ENCODE measurements at regions not wholly inside any gene's neighbourhood (a gene's known extent, or its start where the extent isn't known, plus 50 kb on each side); places are given as distances from the start of the nearest gene placed in this dataset.
A peak's percentile ranks its signal among the peaks of the same experiment; 100 is the strongest.

- Histone ChIP-seq H3K79me2 (ENCODE audit: low read length) (no peaks in the 10 kb centered on the region), H3K36me3 (replicated peaks; ENCODE audit: low read depth, low read length) (no peaks in the 10 kb centered on the region), H3K4me1 (ENCODE audit: low read length) (peaks cover 10% of the 10 kb centered on the region), H4K20me1 (ENCODE audit: insufficient read depth, low read length) (no peaks in the 10 kb centered on the region), H3K27ac (ENCODE audit: low read length) (no peak overlapping the region), H2AFZ (ENCODE audit: low read depth, low read length) (no peak overlapping the region), H3K9ac (ENCODE audit: low read length) (no peak overlapping the region), H3K4me2 (ENCODE audit: low read length) (peak overlapping the region; percentile 11), H3K9me3 (ENCODE audit: insufficient read depth, low read length) (peaks cover 6% of the 10 kb centered on the region; the same call in 1 of the 2 replicates), H3K4me3 (ENCODE audit: low read length) (no peak overlapping the region), H3K27me3 (ENCODE audit: low read depth, low read length) (no peaks in the 10 kb centered on the region)
- TF ChIP-seq CTCF (IDR thresholded peaks at IDR 0.05; ENCODE audit: low read depth, low read length) (no peak), EZH2phosphoT487 (IDR thresholded peaks at IDR 0.05; ENCODE audit: low read depth) (no peak)
These were observed 170.8 kb downstream of the PMAIP1 start for GRCh38 chr18:60070631-60071030.

GRCh38 chr18:60069145-60069544, 169.3 kb downstream of the PMAIP1 start:
- Histone ChIP-seq H3K27me3 (ENCODE audit: low read depth, low read length) (no peaks in the 10 kb centered on the region), H3K4me2 (ENCODE audit: low read length) (no peak overlapping the region), H3K36me3 (replicated peaks; ENCODE audit: low read depth, low read length) (no peaks in the 10 kb centered on the region), H3K9me3 (ENCODE audit: insufficient read depth, low read length) (peaks cover 6% of the 10 kb centered on the region; the same call in 1 of the 2 replicates), H3K4me1 (ENCODE audit: low read length) (peaks cover 10% of the 10 kb centered on the region), H4K20me1 (ENCODE audit: insufficient read depth, low read length) (no peaks in the 10 kb centered on the region), H3K27ac (ENCODE audit: low read length) (no peak overlapping the region), H3K79me2 (ENCODE audit: low read length) (no peaks in the 10 kb centered on the region), H2AFZ (ENCODE audit: low read depth, low read length) (no peak overlapping the region), H3K4me3 (ENCODE audit: low read length) (no peak overlapping the region), H3K9ac (ENCODE audit: low read length) (no peak overlapping the region)
- TF ChIP-seq EZH2phosphoT487 (IDR thresholded peaks at IDR 0.05; ENCODE audit: low read depth) (no peak), CTCF (IDR thresholded peaks at IDR 0.05; ENCODE audit: low read depth, low read length) (peak; percentile 28)

GRCh38 chr18:60067426-60068210, 167.8 kb downstream of the PMAIP1 start:
- Histone ChIP-seq H3K4me1 (ENCODE audit: low read length) (peaks cover 10% of the 10 kb centered on the region), H3K79me2 (ENCODE audit: low read length) (no peaks in the 10 kb centered on the region), H3K9me3 (ENCODE audit: insufficient read depth, low read length) (peaks cover 6% of the 10 kb centered on the region; the same call in 1 of the 2 replicates), H3K27ac (ENCODE audit: low read length) (no peak overlapping the region), H4K20me1 (ENCODE audit: insufficient read depth, low read length) (no peaks in the 10 kb centered on the region), H2AFZ (ENCODE audit: low read depth, low read length) (no peak overlapping the region), H3K27me3 (ENCODE audit: low read depth, low read length) (no peaks in the 10 kb centered on the region), H3K9ac (ENCODE audit: low read length) (no peak overlapping the region), H3K4me2 (ENCODE audit: low read length) (no peak overlapping the region), H3K4me3 (ENCODE audit: low read length) (no peak overlapping the region), H3K36me3 (replicated peaks; ENCODE audit: low read depth, low read length) (no peaks in the 10 kb centered on the region)
- TF ChIP-seq CTCF (IDR thresholded peaks at IDR 0.05; ENCODE audit: low read depth, low read length) (no peak), EZH2phosphoT487 (IDR thresholded peaks at IDR 0.05; ENCODE audit: low read depth) (no peak)

- Histone ChIP-seq H3K27ac (ENCODE audit: low read length) (no peak overlapping the region), H3K4me3 (ENCODE audit: low read length) (no peak overlapping the region), H3K9me3 (ENCODE audit: insufficient read depth, low read length) (no peaks in the 10 kb centered on the region), H3K4me2 (ENCODE audit: low read length) (no peak overlapping the region), H3K4me1 (ENCODE audit: low read length) (peaks cover 10% of the 10 kb centered on the region), H3K79me2 (ENCODE audit: low read length) (no peaks in the 10 kb centered on the region), H2AFZ (ENCODE audit: low read depth, low read length) (no peak overlapping the region), H4K20me1 (ENCODE audit: insufficient read depth, low read length) (no peaks in the 10 kb centered on the region), H3K36me3 (replicated peaks; ENCODE audit: low read depth, low read length) (no peaks in the 10 kb centered on the region), H3K27me3 (ENCODE audit: low read depth, low read length) (no peaks in the 10 kb centered on the region), H3K9ac (ENCODE audit: low read length) (no peak overlapping the region)
- no peak for TF ChIP-seq EZH2phosphoT487 (IDR thresholded peaks at IDR 0.05; ENCODE audit: low read depth)
- TF ChIP-seq CTCF (IDR thresholded peaks at IDR 0.05; ENCODE audit: low read depth, low read length), result no peak
These were observed 166.6 kb downstream of the PMAIP1 start for GRCh38 chr18:60066219-60066975.

Measured in OCI-LY3 (cell line).